Right ventricle myocardium superior (tissue), 1 donor: ENCODE measurements at regions not wholly inside any gene's neighbourhood (a gene's known extent, or its start where the extent isn't known, plus 50 kb on each side); places are given as distances from the start of the nearest gene placed in this dataset.
A peak's percentile ranks its signal among the peaks of the same experiment; 100 is the strongest.
"Not testable (repeated sequence)": the region's sequence is repeated elsewhere in the genome, so short reads cannot be mapped to it uniquely, and the experiment has no call there.

ENCODE experiments used
- ATAC-seq: fragments of 200-7000 bp; cut with Tn5 transposase; one replicate; pipeline ENCODE4 v1.9.1; 2020; ENCODE audit warnings: mild to moderate bottlenecking; ENCODE audit not compliant: poor library complexity
- DNase-seq: peaks from one replicate; pipeline ENCODE4 v3.0.0-alpha.2; 2020
- intact Hi-C: fragments of 100-400 bp; cut with DNase I; formaldehyde crosslinking; loops from one replicate; pipeline ENCODE4 v1.11.2; 2022
- donor health status: DM: no; HTN: yes; CAD: no; lungs with severe emphysema.

DNA sequence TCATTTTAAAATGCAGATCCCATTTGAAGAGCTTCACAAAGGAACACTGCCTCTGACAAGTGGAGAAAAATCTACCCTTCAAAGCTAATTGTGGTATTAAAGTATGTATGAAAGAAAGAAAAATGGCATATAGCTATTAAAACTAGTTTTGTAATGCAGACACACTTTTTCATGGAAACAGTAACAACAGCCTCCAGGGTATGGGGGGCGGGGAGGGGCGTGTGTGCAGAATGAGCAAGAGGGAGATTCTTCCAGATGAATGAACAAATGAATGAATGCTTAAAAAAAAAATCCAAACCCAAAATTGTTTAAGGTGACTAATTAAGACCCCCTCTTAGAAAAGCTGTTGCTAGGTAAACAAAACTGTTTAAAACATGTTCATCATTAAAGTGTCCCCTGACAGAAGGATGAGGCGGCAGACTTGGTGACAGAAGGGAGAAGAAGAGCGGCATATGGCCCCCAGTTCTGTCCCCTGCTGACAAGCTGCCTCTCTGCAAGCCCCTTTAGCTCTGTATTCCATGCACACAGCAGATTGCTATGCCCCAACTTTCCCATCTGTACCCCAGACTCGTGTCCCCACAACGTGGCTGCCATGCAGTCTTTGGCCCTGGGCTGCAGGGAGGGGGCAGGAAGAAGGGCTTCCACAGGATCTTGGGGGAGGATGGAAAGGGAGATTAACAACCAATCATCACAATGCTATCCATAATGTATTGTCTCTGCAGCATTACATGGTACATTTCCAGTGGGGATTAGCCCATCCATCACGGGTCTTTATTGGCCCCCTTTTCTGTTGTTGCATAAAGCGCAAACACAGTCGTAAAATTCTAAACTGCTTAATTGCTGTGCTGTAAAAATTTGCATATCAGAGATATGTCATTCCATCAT, 108.4 kb upstream of the OLIG3 start:
- intact Hi-C loops = no loop called here
- DNase-seq (no peak), ATAC-seq (no peak)

DNA sequence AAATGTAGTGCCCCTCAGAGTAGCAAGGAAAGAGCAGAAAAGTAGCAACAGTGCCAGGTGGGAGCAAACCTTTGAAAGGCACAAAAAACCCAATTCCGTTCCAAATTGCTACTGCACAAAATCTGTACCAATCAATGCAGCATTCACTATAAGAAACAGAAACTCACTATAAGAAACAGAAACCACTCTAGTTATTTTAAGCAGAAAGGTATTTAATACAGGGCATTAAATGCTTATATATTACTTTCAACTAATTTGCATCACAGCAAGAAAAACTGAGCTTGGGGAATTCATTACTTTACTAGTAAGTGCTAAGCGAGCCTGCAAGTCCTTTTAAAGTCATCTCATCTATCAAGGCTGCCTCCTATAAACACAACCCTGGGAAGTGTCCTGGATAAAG, 116.5 kb upstream of the OLIG3 start:
- ATAC-seq (no peak), DNase-seq (no peak)
- intact Hi-C loops = no loop called here

DNA sequence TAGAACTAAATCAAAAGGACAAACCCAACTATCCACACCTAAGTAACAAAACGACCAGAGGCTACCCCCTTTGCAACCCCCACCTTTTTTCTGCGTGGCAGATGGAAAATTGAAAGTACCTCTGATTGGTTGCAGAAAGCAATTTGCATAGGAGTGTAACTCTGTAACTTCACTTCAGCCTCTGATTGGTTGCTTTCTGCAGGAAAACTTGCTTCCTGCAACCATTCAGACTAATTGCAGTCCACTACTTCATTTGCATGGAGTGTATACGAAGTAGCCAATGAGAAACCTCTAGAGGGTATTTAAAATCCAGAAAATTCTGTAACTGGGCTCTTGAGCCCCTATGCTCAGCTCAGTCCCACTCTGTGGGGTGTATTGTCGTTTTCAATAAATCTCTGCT, 129.1 kb upstream of the OLIG3 start:
- intact Hi-C loops = no loop called here
- ATAC-seq (no peak), DNase-seq (no peak)

DNA sequence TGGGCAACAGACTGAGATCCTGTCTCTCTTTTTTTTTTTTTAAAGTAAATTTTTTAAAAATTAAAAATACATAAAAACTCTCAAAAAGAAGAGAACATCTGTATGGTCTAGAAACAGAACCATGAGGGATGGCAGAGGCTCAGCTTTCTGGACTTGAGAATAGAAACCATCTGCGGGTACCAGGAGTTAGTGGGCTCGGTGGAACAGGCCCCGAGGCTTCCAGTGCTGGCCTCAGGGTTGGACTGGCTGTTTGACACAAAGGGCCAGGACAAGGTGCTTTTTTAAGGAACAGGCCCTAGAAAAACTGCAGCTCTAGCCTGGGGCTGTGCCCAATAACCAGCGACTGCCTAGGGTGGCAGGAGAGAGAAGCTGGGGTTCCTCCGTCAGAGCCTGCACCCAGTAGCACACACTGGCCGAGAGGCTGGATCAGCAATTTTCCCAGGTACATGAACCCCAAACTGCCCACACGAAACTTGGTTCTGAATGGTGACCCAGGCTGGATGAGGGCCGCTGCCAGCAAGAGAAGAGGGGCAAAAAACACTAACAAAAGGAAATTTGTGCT, 131.0 kb upstream of the OLIG3 start:
- intact Hi-C loops = no loop called here
- DNase-seq = no peak
- ATAC-seq = no peak

DNA sequence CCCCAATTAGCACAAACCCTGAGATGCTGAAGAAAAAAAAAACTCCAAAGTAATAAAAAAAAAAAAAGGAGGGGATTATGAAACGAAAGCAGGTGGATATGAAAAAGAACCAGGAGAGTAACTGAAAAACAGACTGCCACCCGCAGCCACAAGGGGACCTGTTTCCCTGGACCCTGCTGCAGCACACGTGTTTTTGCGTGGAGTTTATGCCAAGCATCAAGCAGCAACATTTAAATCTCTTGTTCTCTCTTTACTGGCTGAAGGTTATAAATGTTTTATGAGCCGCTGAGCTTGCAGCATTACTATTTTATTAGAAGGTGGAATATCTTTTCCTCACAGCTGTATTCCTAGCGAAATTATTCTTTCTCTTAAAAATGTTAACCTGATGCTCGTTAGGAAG, 131.6 kb upstream of the OLIG3 start:
- DNase-seq = no peak
- no peak for ATAC-seq
- intact Hi-C loops = no loop called here

DNA sequence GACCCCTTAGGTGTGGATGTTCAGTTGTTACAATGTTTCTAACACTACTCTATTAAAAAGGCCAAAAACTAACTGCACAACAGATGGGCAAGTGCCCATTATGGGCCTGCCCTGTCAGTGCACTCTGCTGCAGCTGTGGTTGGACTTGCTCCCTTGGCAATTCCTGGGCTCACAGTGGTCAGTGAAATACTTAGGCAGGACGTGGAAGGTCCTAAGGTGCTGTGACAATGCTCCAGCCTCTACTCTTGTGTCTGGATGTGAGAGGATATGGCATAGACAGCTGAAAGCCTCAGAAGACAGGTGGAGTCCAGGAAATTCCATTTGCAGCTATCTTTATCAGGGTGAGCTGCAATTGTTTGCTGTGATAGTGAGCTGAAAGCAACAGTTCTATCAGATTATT, 136.5 kb upstream of the OLIG3 start:
- DNase-seq (no peak), ATAC-seq (no peak)
- intact Hi-C loops = no loop called here

DNA sequence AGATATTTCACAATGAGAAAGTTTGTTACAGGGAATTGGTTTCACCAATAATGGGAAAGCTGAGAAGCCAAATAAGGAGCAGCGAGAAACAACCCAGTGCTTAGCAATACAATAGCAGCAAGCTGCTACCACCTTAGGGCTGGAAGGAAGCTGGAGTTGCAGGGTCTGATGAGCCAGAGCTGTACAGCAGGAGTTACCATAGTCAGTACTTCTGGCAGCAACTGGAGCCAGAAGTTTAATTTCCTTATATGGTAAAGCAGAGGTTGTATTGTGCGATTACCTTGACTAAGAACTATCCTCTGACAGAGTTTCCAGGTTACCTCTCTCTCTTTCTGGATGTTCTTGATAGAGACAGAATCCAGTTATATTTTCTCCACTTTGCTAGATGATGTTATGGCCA, 137.1 kb upstream of the OLIG3 start:
- no peak for DNase-seq
- no peak for ATAC-seq
- intact Hi-C loops = no loop called here

DNA sequence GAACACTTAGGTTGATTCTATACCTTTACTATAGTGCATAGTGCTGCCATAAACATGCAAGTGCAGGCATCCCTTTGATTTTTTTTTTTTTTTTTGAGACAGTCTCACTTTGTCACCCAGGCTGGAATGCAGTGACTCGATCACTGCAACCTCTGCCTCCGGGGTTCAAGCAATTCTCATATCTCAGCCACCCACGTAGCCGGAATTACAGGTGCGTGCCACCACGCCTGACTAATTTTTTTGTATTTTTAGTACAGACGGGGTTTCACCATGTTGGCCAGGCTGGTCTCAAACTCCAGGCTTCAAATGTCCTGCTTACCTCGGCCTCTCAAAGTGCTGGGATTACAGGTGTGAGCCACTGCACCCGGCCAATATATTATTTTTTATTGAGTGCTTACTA, 140.0 kb upstream of the OLIG3 start:
- DNase-seq, intact Hi-C loops, ATAC-seq: not testable (repeated sequence)

DNA sequence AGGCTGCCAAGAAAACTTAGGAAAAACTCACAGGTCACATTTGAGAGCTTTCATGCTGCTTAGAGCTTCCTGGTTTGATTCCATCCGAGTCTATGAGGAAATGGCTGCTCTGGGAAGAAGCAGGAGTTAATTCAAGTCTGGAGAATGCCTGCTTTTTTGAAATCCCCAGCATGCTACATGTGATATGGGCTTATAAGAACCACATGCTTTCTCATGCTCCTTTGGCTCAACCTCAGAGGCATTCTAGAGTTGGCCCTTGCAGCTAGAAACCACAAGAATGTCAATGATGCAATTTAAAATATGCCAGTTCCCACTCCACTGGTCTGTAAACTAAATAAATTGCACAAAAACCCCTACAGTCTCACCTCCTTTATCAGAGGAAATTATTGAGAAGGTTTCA, 142.9 kb upstream of the OLIG3 start:
- no peak for DNase-seq
- ATAC-seq = peak; percentile 61

DNA sequence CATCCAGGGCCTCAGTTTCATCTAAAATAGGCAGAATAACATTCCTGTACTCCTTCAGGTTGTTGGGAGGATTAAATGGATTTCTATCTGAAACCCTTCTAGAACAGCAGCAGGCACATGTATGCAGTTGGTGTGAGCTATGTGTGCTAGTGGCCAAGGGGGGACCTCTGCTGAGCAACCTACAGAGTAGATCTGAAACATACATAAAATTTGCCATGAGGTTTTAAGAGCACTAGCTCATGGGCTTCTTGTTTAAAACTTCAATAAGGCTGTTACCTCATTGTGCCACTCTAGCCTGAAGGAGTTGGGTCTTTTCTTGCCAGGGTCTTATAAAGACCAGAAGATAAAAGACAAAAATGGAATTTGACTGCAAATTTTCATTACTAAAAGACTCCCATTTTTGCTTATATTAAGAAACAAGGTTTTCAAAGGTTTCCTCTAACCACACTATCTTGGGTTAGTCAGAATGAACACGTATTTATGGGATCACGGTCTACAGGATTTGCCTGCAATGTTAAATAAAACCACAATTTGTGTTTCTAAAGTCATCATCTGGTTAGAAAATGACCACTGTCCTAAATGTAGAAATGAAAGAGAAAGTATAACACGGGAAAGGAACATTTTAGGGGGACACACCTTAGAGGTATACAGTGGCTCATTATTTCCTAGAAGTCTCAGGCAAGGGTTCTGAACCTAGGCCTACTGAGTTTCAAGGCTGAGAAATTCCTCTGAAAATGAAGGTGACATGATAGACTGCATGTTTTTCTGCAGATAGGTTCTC, 144.9 kb upstream of the OLIG3 start:
- intact Hi-C loops = no loop called here
- ATAC-seq (no peak), DNase-seq (no peak)

More for the DNA sequence above, 142.9 kb upstream of the OLIG3 start:
- intact Hi-C loops = no loop called here

DNA sequence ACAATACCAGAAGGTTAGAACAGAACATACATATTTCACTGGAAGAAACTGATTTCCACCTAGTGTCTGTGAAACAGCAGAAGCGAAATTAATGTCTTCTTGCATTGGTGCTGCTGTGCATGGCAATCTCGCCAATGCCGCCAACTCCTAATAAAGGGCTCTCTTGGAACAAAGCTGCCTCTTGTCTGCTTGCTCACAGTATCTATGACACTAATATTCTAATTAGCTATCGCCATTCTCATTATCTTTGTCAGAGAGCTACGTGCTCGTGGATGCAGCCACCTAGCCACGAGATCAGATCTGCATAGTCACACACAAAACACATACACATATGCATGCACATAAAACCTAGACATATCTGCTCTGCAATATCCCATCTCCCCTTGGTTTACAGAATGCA, 145.9 kb upstream of the OLIG3 start:
- ATAC-seq (no peak), DNase-seq (no peak)
- intact Hi-C loops = loop anchor here (10.0 kb wide), 2 partner anchors 375 to 545 kb away; no protein-coding TSS in a partner anchor

DNA sequence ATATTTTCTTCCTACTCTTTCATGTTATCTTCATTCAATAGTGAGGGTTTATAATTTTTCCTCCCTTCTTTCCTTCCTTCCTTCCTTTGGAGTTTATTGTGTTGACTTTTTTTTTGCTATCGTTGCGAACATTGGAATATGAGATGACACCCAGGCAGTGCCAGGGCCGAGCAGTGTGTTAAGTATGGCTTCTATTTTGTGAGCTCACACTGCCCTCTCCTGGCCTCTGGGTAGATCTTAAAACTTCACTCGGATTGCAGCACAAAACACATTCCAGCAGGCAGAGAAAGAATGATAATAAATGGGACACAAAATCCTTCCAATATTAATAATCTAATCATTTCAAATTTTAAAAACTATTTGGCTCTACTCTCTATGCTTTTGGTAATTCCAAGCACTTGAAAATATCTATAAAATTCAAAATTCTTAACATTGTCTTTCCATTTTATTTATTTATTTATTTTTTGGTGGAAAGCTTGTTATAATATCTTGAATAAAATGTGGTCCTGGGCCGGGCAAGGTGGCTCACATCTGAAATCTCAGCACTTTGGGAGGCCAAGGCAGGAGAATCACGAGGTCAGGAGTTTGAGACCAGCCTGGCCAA, 147.4 kb upstream of the OLIG3 start:
- peak; percentile 72 for DNase-seq
- intact Hi-C loops = loop anchor here (10.0 kb wide), 2 partner anchors 377 to 547 kb away; no protein-coding TSS in a partner anchor
- peak; percentile 95 for ATAC-seq

DNA sequence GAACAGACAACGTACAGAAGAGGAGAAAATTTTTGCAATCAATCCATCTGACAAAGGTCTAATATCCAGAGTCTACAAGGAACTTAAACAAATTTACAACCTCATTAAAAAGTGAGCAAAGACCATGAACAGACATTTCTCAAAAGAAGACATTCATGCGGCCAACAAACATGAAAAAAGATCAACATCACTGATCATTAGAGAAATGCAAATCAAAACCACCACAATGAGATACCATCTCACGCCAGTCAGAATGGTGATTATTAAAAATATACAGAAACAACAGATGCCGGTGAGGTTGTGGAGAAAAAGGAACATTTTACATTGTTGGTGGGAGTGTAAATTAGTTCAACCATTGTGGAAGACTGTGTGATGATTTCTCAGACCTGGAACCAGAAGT, 149.0 kb upstream of the OLIG3 start:
- ATAC-seq, DNase-seq: not testable (repeated sequence)
- intact Hi-C loops = loop anchor here (10.0 kb wide), 2 partner anchors 378 to 548 kb away; no protein-coding TSS in a partner anchor

DNA sequence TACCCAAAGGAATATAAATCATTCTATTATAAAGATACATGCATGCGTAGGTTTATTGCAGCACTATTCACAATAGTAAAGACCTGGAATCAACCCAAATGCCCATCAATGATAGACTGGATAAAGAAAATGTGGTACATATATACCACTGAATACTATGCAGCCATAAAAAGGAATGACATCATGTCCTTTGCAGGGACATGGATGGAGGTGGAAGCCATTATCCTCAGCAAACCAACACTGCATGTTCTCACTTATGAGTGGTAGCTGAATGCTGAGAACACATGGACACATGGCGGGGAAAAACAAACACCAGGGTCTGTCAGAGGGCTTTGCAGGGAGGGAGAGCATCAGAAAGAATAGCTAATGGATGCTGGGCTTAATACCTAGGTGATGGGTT, 149.4 kb upstream of the OLIG3 start:
- not testable (repeated sequence) for ATAC-seq, DNase-seq
- intact Hi-C loops = loop anchor here (10.0 kb wide), 2 partner anchors 379 to 549 kb away; no protein-coding TSS in a partner anchor

DNA sequence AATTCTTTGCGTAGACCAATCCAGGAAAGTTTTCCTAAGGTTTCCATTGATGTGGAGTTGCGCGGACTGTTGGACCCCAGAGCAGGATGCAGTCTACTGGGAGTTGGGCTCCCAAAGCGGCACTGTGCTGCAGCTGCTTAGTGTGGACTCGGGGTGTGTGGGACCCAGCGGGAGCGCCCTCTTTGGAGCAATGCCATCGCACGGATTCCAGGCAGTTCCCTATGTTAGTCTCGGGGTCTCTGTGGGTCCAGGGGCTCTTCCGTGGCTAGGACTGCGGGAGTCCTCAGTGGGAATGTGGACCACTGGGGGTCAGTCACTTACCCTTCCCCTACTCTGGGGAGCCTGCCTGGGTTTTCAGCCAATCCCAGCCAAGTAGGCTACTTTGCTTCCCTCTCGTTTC, 151.7 kb upstream of the OLIG3 start:
- DNase-seq = no peak
- intact Hi-C loops = loop anchor here (10.0 kb wide), 2 partner anchors 381 to 551 kb away; no protein-coding TSS in a partner anchor
- ATAC-seq = no peak

DNA sequence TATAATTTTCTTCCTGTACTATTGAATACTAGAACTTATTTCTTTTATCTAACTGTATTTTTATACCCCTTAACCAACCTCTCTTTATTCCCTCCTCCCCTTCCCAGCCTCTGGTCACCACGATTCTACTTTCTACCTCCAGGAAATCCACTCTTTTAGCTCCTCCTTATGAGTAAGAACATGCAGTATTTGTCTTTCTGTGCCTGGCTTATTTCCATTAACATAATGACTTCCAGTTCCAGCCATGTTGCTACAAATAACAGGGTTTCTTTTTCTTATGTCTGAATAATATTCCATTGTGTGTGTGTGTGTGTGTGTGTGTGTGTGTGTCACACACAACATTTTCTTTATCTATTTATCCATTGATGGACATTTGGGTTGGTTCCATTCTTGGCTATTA, 152.3 kb upstream of the OLIG3 start:
- intact Hi-C loops = loop anchor here (10.0 kb wide), 2 partner anchors 382 to 552 kb away; no protein-coding TSS in a partner anchor
- ATAC-seq (no peak), DNase-seq (no peak)

DNA sequence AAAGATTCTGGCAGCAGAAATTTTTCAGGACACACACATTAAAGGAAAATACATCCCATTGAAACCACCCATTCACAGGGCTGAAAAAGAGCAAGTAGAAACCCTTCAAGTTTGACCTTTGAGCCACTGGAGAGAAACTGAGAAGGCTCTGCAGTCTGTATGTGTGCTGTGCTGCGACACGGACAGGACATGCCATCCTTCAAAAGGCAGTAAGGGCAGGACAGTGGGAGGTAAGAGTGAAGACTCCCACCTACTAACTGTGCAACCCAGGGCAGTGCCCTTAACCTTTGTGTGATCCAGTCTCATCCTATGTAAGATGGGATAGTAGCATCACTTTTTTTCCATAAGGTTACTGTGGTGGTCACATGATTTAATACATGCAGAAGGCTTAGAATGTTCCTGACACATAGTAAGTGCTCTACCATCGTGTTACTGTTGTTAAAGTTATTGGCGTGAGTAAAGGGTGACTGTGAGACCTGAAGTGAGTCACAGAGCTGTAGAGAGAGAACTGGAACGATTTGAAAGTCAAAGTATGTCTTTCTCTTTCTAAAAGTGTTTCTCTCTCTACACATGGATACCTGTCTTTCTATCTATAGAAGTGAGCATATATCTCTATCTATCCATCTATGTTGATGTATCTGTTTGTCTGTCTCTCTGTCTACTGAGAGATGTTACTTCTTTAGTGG, 153.7 kb upstream of the OLIG3 start:
- no peak for ATAC-seq
- no peak for DNase-seq
- intact Hi-C loops = loop anchor here (10.0 kb wide), 2 partner anchors 383 to 553 kb away; no protein-coding TSS in a partner anchor

DNA sequence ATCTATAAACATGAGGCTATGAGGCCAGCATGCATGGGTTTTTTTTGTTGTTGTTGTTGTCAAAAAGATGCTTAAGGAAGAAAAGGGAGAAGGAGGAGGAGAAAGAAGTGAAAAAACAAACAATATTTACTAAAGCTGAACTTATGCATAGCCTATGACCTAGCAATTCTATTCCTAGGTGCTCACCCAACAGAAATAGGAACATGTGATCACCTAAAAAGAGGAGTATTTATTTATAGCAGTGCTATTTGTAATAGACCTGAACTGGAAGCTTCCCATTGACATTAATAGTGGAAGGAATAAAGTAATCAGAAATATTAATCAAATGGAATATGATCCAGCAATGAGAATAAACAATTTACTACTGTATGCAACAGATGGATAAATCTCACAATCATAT, 156.5 kb upstream of the OLIG3 start:
- intact Hi-C loops = no loop called here
- no peak for DNase-seq
- ATAC-seq = peak; percentile 67
